Endothelial cell (in vitro differentiated cells): ENCODE measurements at regions not wholly inside any gene's neighbourhood (a gene's known extent, or its start where the extent isn't known, plus 50 kb on each side); places are given as distances from the start of the nearest gene placed in this dataset.

Source experiments
- DNase-seq: peaks from one replicate; pipeline ENCODE4 v3.0.0; 2021; ENCODE audit warnings: low spot score
- H3K27ac Mint-ChIP-seq: one replicate; pipeline ENCODE4 v1.8.0; 2021; ENCODE audit warnings: mixed read lengths, inconsistent platforms; ENCODE audit not compliant: unreplicated experiment
- H3K27me3 Mint-ChIP-seq: one replicate; pipeline ENCODE4 v1.8.0; 2021; ENCODE audit warnings: mild to moderate bottlenecking, moderate library complexity, mixed read lengths, inconsistent platforms; ENCODE audit not compliant: unreplicated experiment
- H3K36me3 Mint-ChIP-seq: one replicate; pipeline ENCODE4 v1.8.0; 2021; ENCODE audit warnings: mild to moderate bottlenecking, low read depth, mixed read lengths, inconsistent platforms; ENCODE audit not compliant: unreplicated experiment
- H3K4me1 Mint-ChIP-seq: one replicate; pipeline ENCODE4 v1.8.0; 2021; ENCODE audit warnings: mild to moderate bottlenecking, mixed read lengths, inconsistent platforms; ENCODE audit not compliant: unreplicated experiment
- H3K4me3 Mint-ChIP-seq: one replicate; pipeline ENCODE4 v1.8.0; 2021; ENCODE audit warnings: mild to moderate bottlenecking, mixed read lengths, inconsistent platforms; ENCODE audit not compliant: unreplicated experiment
- H3K9me3 Mint-ChIP-seq: one replicate; pipeline ENCODE4 v1.8.0; 2021; ENCODE audit warnings: mixed read lengths, inconsistent platforms; ENCODE audit not compliant: unreplicated experiment
- CTCF ChIP-seq: fragments of 200-600 bp; sonication (generic); IDR thresholded peaks from one replicate; pipeline ENCODE4 v1.5.0; 2021; ENCODE audit warnings: antibody characterized with exemption; ENCODE audit not compliant: unreplicated experiment

DNA sequence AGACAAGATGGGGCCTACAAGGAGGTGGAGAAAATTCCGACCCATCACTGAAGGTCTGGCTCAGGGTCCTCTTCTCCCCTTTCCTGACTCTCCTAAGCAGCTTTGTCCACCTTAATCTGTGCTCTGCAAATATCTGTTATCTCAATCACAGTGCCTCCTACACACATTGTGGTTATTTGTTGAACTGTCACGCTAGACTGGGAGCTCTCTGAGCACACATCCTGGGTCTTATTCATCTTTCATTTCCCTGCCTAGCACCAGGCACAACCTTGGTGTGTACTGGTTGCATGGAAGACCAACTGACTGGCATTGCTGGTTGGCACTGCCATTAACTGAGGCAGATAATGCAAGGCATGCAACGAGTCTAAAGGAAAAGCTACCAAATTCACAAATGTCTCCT lies 122.9 kb upstream of the ST6GAL2 start:
- Mint-ChIP-seq H3K4me3 (no peak overlapping the region), H3K9me3 (no peaks in the 10 kb centered on the region), H3K27ac (no peak overlapping the region), H3K36me3 (no peaks in the 10 kb centered on the region), H3K27me3 (peaks cover 2% of the 10 kb centered on the region), H3K4me1 (peaks cover 6% of the 10 kb centered on the region)
- DNase-seq = no peak
- TF ChIP-seq CTCF = no peak

- Mint-ChIP-seq H3K4me3 (no peak overlapping the region), H3K9me3 (no peaks in the 10 kb centered on the region), H3K27me3 (peaks cover 2% of the 10 kb centered on the region), H3K4me1 (peaks cover 6% of the 10 kb centered on the region), H3K36me3 (no peaks in the 10 kb centered on the region), H3K27ac (no peak overlapping the region)
- DNase-seq = no peak
- TF ChIP-seq CTCF = no peak
Observed at GRCh38 chr2:107009275-107009674, 123.3 kb upstream of the ST6GAL2 start.

- no peak overlapping the region for H3K4me3 Mint-ChIP-seq
- H3K9me3 Mint-ChIP-seq = no peaks in the 10 kb centered on the region
- TF ChIP-seq CTCF = no peak
- peaks cover 6% of the 10 kb centered on the region for H3K4me1 Mint-ChIP-seq
- no peaks in the 10 kb centered on the region for H3K36me3 Mint-ChIP-seq
- no peaks in the 10 kb centered on the region for H3K27me3 Mint-ChIP-seq
- H3K27ac Mint-ChIP-seq = no peak overlapping the region
- DNase-seq = no peak
Observed at GRCh38 chr2:107012714-107013306, 126.8 kb upstream of the ST6GAL2 start.

- no peak overlapping the region for H3K4me3 Mint-ChIP-seq
- H3K27me3 Mint-ChIP-seq = peaks cover 3% of the 10 kb centered on the region
- TF ChIP-seq CTCF = no peak
- no peak for DNase-seq
- H3K36me3 Mint-ChIP-seq = no peaks in the 10 kb centered on the region
- no peaks in the 10 kb centered on the region for H3K9me3 Mint-ChIP-seq
- peaks cover 6% of the 10 kb centered on the region for H3K4me1 Mint-ChIP-seq
- no peak overlapping the region for H3K27ac Mint-ChIP-seq
Observed at GRCh38 chr2:107013884-107014283, 127.9 kb upstream of the ST6GAL2 start.

DNA sequence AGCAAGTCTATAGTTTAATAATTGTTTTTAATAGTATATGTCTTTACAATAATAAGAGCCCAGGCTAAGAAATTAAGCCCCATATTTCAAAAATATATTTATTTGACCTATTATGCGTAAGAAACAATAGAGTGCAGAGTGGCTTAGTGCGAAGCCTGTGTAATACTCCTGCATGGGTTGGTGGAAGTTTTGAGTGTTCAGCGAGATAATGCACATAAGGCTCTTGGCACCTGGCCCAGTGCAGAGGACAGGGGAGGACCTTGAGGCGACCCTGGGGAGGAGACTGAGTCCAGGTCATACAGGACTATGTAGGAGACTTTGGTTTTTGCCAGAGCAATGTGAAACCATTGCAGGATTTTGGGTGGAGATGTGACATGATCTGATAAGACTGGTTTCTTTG lies 132.4 kb upstream of the ST6GAL2 start:
- H3K4me3 Mint-ChIP-seq = no peak overlapping the region
- TF ChIP-seq CTCF = no peak
- H3K36me3 Mint-ChIP-seq = no peaks in the 10 kb centered on the region
- no peak overlapping the region for H3K27ac Mint-ChIP-seq
- no peaks in the 10 kb centered on the region for H3K4me1 Mint-ChIP-seq
- peaks cover 3% of the 10 kb centered on the region for H3K27me3 Mint-ChIP-seq
- DNase-seq = no peak
- H3K9me3 Mint-ChIP-seq = no peaks in the 10 kb centered on the region
